Left lung (tissue), 4 donors: ENCODE measurements at regions not wholly inside any gene's neighbourhood (a gene's known extent, or its start where the extent isn't known, plus 50 kb on each side); places are given as distances from the start of the nearest gene placed in this dataset.
"Not testable (repeated sequence)": the region's sequence is repeated elsewhere in the genome, so short reads cannot be mapped to it uniquely, and the experiment has no call there.

Experiments used
- ATAC-seq: fragments of 200-7000 bp; cut with Tn5 transposase; one replicate; pipeline ENCODE4 v1.9.1; 2020; ENCODE audit warnings: moderate library complexity
- DNase-seq, 4 donors: peaks; one replicate each; pipeline ENCODE4 v3.0.0-alpha.2; 2013 to 2020
- H3K27ac ChIP-seq, 2 donors: fragments of 200-600 bp; sonication (generic) in 1 of 2; one replicate each; pipeline versions ENCODE4 v1.5.0 to v1.8.0; 2020 to 2021
- H3K27me3 ChIP-seq, 2 donors: fragments of 200-600 bp; sonication (generic) in 1 of 2; one replicate each; pipeline versions ENCODE4 v1.5.0 to v1.8.0; 2020 to 2021
- H3K36me3 ChIP-seq, 2 donors: fragments of 200-600 bp; sonication (generic) in 1 of 2; one replicate each; pipeline versions ENCODE4 v1.5.0 to v1.8.0; 2020 to 2021
- H3K4me1 ChIP-seq, 2 donors: fragments of 200-600 bp; one replicate each; pipeline ENCODE4 v1.8.0; 2021
- H3K4me3 ChIP-seq, 2 donors: fragments of 200-600 bp; sonication (generic) in 1 of 2; one replicate each; pipeline versions ENCODE4 v1.5.0 to v1.8.0; 2020 to 2021; ENCODE audit warnings: mild to moderate bottlenecking in 1 of 2
- H3K9me3 ChIP-seq, 2 donors: fragments of 200-600 bp; sonication (generic) in 1 of 2; one replicate each; pipeline versions ENCODE4 v1.5.0 to v1.8.0; 2020 to 2021
- CTCF ChIP-seq, 2 donors: fragments of 200-600 bp; sonication (generic) in 1 of 2; IDR thresholded peaks; one replicate each; pipeline versions ENCODE4 v1.5.0 to v1.8.0; 2021; ENCODE audit warnings: antibody characterized with exemption in 2 of 2
- intact Hi-C, 2 donors: fragments of 100-400 bp; cut with DNase I; formaldehyde crosslinking; loops; one replicate each; pipeline versions ENCODE4 v1.11.2 to v1.14.2; 2022
- donor health status: DM: no; HTN: yes; CAD: no.
- donor health status: DM: no; HTN: no; CAD: no.

GRCh38 chr9:88628114-88628513 lies 93.1 kb downstream of the NXNL2 start:
- no peak overlapping the region for H3K27ac ChIP-seq
- no peaks in the 10 kb centered on the region for H3K27me3 ChIP-seq
- no peaks in the 10 kb centered on the region for H3K4me1 ChIP-seq
- H3K9me3 ChIP-seq: no peaks in the 10 kb centered on the region
- H3K36me3 ChIP-seq: no peaks in the 10 kb centered on the region
- no peak for TF ChIP-seq CTCF (IDR thresholded peaks at IDR 0.05)
- no peak overlapping the region for H3K4me3 ChIP-seq
- DNase-seq (no peak), ATAC-seq (no peak)
- intact Hi-C loops: no loop called here

- Histone ChIP-seq H3K4me3 (no peak overlapping the region), H3K36me3 (no peaks in the 10 kb centered on the region), H3K4me1 (no peaks in the 10 kb centered on the region), H3K27me3 (no peaks in the 10 kb centered on the region), H3K27ac (no peak overlapping the region), H3K9me3 (no peaks in the 10 kb centered on the region)
- DNase-seq: no peak
- intact Hi-C loops: no loop called here
- no peak for ATAC-seq
- no peak for TF ChIP-seq CTCF (IDR thresholded peaks at IDR 0.05)
Observed at GRCh38 chr9:88628811-88629210, 93.8 kb downstream of the NXNL2 start.

GRCh38 chr9:88630574-88630973 lies 95.6 kb downstream of the NXNL2 start:
- H3K9me3 ChIP-seq, ATAC-seq, DNase-seq, H3K27me3 ChIP-seq, H3K27ac ChIP-seq, intact Hi-C loops, H3K36me3 ChIP-seq, H3K4me3 ChIP-seq, H3K4me1 ChIP-seq: not testable (repeated sequence)

GRCh38 chr9:88635151-88635550 lies 100.2 kb downstream of the NXNL2 start:
- DNase-seq (no peak), ATAC-seq (no peak)
- H3K27ac ChIP-seq: no peak overlapping the region
- intact Hi-C loops: no loop called here
- no peaks in the 10 kb centered on the region for H3K36me3 ChIP-seq
- H3K4me3 ChIP-seq: no peak overlapping the region
- no peaks in the 10 kb centered on the region for H3K4me1 ChIP-seq
- peaks cover 0 to 16% of the 10 kb centered on the region in 2 donors for H3K9me3 ChIP-seq
- H3K27me3 ChIP-seq: no peaks in the 10 kb centered on the region
- TF ChIP-seq CTCF (IDR thresholded peaks at IDR 0.05): no peak

GRCh38 chr9:88641456-88642240 lies 106.7 kb downstream of the NXNL2 start:
- Histone ChIP-seq H3K36me3 (no peaks in the 10 kb centered on the region), H3K27ac (no peak overlapping the region), H3K4me3 (no peak overlapping the region), H3K4me1 (no peaks in the 10 kb centered on the region), H3K27me3 (no peaks in the 10 kb centered on the region), H3K9me3 (peaks cover 0 to 18% of the 10 kb centered on the region in 2 donors)
- no peak for DNase-seq
- no peak for TF ChIP-seq CTCF (IDR thresholded peaks at IDR 0.05)
- ATAC-seq: no peak
- intact Hi-C loops: no loop called here

- DNase-seq: no peak
- peaks cover 0 to 11% of the 10 kb centered on the region in 2 donors for H3K9me3 ChIP-seq
Observed at GRCh38 chr9:88642336-88642735, 107.4 kb downstream of the NXNL2 start.

More at GRCh38 chr9:88642336-88642735, 107.4 kb downstream of the NXNL2 start:
- H3K4me1 ChIP-seq: no peaks in the 10 kb centered on the region
- H3K4me3 ChIP-seq: no peak overlapping the region
- H3K36me3 ChIP-seq: no peaks in the 10 kb centered on the region
- TF ChIP-seq CTCF (IDR thresholded peaks at IDR 0.05): no peak
- intact Hi-C loops: no loop called here
- ATAC-seq: no peak
- H3K27me3 ChIP-seq: no peaks in the 10 kb centered on the region
- H3K27ac ChIP-seq: no peak overlapping the region
